ENCODE measurements at regions not wholly inside any gene's neighbourhood (a gene's known extent, or its start where the extent isn't known, plus 50 kb on each side); places are given as distances from the start of the nearest gene placed in this dataset.

DNA sequence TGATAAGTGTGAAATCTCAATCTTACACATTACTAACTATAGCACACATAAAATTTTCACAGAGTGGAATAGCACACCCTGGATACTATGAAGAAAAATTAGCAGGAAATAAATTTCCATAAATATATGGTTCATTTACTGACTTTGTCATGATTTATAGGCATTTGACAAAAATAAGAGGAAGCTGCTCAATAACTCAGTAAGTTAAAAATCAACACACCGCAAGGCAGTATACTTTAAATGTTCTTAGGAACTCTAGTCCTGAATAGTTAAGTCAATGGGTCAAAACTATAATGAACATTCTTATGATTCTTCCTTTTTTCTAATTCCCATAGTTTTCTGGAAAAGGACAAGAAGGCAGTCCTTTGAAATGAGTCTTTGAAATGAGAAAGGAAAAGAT lies 1557.8 kb upstream of the RAG2 start:
- TF ChIP-seq, protein P1, sequence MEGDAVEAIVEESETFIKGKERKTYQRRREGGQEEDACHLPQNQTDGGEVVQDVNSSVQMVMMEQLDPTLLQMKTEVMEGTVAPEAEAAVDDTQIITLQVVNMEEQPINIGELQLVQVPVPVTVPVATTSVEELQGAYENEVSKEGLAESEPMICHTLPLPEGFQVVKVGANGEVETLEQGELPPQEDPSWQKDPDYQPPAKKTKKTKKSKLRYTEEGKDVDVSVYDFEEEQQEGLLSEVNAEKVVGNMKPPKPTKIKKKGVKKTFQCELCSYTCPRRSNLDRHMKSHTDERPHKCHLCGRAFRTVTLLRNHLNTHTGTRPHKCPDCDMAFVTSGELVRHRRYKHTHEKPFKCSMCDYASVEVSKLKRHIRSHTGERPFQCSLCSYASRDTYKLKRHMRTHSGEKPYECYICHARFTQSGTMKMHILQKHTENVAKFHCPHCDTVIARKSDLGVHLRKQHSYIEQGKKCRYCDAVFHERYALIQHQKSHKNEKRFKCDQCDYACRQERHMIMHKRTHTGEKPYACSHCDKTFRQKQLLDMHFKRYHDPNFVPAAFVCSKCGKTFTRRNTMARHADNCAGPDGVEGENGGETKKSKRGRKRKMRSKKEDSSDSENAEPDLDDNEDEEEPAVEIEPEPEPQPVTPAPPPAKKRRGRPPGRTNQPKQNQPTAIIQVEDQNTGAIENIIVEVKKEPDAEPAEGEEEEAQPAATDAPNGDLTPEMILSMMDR (IDR thresholded peaks at IDR 0.05; ENCODE audit: poor library complexity, severe bottlenecking) = no peak
- TF ChIP-seq RAD21 (conservative IDR thresholded peaks at IDR 0.05) (no peak), MXI1 (conservative IDR thresholded peaks at IDR 0.05; ENCODE audit: poor library complexity, severe bottlenecking) (no peak), EP300 (conservative IDR thresholded peaks at IDR 0.05; ENCODE audit: poor library complexity, severe bottlenecking) (no peak), EZH2 (IDR thresholded peaks at IDR 0.05; ENCODE audit: borderline replicate concordance, insufficient read depth, low read length, poor library complexity, severe bottlenecking) (no peak)
- TF ChIP-seq, protein P2, sequence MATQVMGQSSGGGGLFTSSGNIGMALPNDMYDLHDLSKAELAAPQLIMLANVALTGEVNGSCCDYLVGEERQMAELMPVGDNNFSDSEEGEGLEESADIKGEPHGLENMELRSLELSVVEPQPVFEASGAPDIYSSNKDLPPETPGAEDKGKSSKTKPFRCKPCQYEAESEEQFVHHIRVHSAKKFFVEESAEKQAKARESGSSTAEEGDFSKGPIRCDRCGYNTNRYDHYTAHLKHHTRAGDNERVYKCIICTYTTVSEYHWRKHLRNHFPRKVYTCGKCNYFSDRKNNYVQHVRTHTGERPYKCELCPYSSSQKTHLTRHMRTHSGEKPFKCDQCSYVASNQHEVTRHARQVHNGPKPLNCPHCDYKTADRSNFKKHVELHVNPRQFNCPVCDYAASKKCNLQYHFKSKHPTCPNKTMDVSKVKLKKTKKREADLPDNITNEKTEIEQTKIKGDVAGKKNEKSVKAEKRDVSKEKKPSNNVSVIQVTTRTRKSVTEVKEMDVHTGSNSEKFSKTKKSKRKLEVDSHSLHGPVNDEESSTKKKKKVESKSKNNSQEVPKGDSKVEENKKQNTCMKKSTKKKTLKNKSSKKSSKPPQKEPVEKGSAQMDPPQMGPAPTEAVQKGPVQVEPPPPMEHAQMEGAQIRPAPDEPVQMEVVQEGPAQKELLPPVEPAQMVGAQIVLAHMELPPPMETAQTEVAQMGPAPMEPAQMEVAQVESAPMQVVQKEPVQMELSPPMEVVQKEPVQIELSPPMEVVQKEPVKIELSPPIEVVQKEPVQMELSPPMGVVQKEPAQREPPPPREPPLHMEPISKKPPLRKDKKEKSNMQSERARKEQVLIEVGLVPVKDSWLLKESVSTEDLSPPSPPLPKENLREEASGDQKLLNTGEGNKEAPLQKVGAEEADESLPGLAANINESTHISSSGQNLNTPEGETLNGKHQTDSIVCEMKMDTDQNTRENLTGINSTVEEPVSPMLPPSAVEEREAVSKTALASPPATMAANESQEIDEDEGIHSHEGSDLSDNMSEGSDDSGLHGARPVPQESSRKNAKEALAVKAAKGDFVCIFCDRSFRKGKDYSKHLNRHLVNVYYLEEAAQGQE (IDR thresholded peaks at IDR 0.05; ENCODE audit: borderline replicate concordance) = no peak
